ENCODE measurements at regions not wholly inside any gene's neighbourhood (a gene's known extent, or its start where the extent isn't known, plus 50 kb on each side); places are given as distances from the start of the nearest gene placed in this dataset.

DNA sequence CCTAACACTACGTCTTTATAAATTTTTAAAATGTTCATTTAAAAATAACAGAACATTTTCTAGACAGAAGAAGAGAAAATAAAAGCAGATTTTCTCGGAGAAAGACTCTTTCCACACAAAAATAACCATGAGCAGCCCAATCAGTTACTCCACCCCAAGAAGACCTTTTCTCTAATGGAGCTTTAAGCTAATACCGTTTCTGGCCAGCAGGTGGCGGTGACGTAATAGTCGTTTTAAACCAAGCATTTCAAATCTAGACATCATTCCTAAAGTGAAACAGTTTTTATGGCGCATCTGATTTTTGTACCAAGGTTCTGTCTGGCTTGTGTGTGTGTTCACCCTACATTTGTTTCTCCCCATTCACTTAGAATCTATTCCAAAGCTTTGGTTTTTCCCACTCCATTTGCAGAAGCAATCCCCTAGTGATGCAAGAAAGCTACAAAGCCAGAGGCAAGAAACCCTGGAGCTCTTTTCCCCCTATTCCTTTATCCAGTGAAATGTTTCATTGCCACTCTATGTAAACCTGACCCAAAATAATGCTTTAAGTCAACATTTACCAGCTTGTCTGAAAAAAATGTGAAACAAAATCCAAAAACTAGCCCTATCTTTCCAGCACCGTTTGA is 336.7 kb upstream of the IGF1R start:
- TF ChIP-seq POLR2A (IDR thresholded peaks at IDR 0.05) (no peak), POLR2AphosphoS5 (IDR thresholded peaks at IDR 0.05) (no peak)
- TF ChIP-seq, protein P1, sequence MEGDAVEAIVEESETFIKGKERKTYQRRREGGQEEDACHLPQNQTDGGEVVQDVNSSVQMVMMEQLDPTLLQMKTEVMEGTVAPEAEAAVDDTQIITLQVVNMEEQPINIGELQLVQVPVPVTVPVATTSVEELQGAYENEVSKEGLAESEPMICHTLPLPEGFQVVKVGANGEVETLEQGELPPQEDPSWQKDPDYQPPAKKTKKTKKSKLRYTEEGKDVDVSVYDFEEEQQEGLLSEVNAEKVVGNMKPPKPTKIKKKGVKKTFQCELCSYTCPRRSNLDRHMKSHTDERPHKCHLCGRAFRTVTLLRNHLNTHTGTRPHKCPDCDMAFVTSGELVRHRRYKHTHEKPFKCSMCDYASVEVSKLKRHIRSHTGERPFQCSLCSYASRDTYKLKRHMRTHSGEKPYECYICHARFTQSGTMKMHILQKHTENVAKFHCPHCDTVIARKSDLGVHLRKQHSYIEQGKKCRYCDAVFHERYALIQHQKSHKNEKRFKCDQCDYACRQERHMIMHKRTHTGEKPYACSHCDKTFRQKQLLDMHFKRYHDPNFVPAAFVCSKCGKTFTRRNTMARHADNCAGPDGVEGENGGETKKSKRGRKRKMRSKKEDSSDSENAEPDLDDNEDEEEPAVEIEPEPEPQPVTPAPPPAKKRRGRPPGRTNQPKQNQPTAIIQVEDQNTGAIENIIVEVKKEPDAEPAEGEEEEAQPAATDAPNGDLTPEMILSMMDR (IDR thresholded peaks at IDR 0.05): peak; percentile 55 to 84 (median 74)

Measured in sigmoid colon (tissue), 4 donors.